Right ventricle myocardium superior (tissue), 1 donor: ENCODE measurements at regions not wholly inside any gene's neighbourhood (a gene's known extent, or its start where the extent isn't known, plus 50 kb on each side); places are given as distances from the start of the nearest gene placed in this dataset.
A peak's percentile ranks its signal among the peaks of the same experiment; 100 is the strongest.

ENCODE experiments used
- ATAC-seq: fragments of 200-7000 bp; cut with Tn5 transposase; one replicate; pipeline ENCODE4 v1.9.1; 2020; ENCODE audit warnings: mild to moderate bottlenecking; ENCODE audit not compliant: poor library complexity
- DNase-seq: peaks from one replicate; pipeline ENCODE4 v3.0.0-alpha.2; 2020
- intact Hi-C: fragments of 100-400 bp; cut with DNase I; formaldehyde crosslinking; loops from one replicate; pipeline ENCODE4 v1.11.2; 2022
- donor health status: DM: no; HTN: yes; CAD: no; lungs with severe emphysema.

GRCh38 chr6:165826487-165827189 is 163.6 kb upstream of the PDE10A start:
- DNase-seq (no peak), ATAC-seq (no peak)
- intact Hi-C loops: no loop called here

GRCh38 chr6:165825256-165825815 is 162.3 kb upstream of the PDE10A start:
- ATAC-seq: no peak
- intact Hi-C loops: no loop called here
- no peak for DNase-seq

GRCh38 chr6:165823609-165824326 is 160.7 kb upstream of the PDE10A start:
- no peak for ATAC-seq
- no peak for DNase-seq
- intact Hi-C loops: no loop called here

- DNase-seq (no peak), ATAC-seq (peak; percentile 82)
- intact Hi-C loops: no loop called here
Measured at GRCh38 chr6:165822501-165822900, 159.5 kb upstream of the PDE10A start.

- intact Hi-C loops: no loop called here
- ATAC-seq (no peak), DNase-seq (no peak)
Measured at GRCh38 chr6:165821754-165822153, 158.7 kb upstream of the PDE10A start.

- DNase-seq (no peak), ATAC-seq (no peak)
- intact Hi-C loops: no loop called here
Measured at GRCh38 chr6:165820934-165821333, 157.9 kb upstream of the PDE10A start.

- no peak for ATAC-seq
- intact Hi-C loops: no loop called here
- DNase-seq: no peak
Measured at GRCh38 chr6:165820407-165820806, 157.4 kb upstream of the PDE10A start.

GRCh38 chr6:165819394-165819793 is 156.4 kb upstream of the PDE10A start:
- intact Hi-C loops: no loop called here
- DNase-seq (no peak), ATAC-seq (peak; percentile 51)

- DNase-seq (no peak), ATAC-seq (no peak)
- intact Hi-C loops: no loop called here
Measured at GRCh38 chr6:165818200-165818599, 155.2 kb upstream of the PDE10A start.

GRCh38 chr6:165817771-165818170 is 154.7 kb upstream of the PDE10A start:
- intact Hi-C loops: no loop called here
- DNase-seq (no peak), ATAC-seq (no peak)

- intact Hi-C loops: no loop called here
- DNase-seq: no peak
- no peak for ATAC-seq
Measured at GRCh38 chr6:165817148-165817547, 154.1 kb upstream of the PDE10A start.

GRCh38 chr6:165814679-165815078 is 151.6 kb upstream of the PDE10A start:
- DNase-seq (no peak), ATAC-seq (peak; percentile 19)
- intact Hi-C loops: no loop called here

GRCh38 chr6:165811512-165811911 is 148.5 kb upstream of the PDE10A start:
- intact Hi-C loops: no loop called here
- DNase-seq: no peak

GRCh38 chr6:165808021-165808420 is 145.0 kb upstream of the PDE10A start:
- ATAC-seq (peak; percentile 13), DNase-seq (no peak)
- intact Hi-C loops: no loop called here

More at GRCh38 chr6:165811512-165811911, 148.5 kb upstream of the PDE10A start:
- ATAC-seq: no peak

GRCh38 chr6:165807249-165807960 is 144.4 kb upstream of the PDE10A start:
- intact Hi-C loops: no loop called here
- DNase-seq (no peak), ATAC-seq (peak; percentile 67)

GRCh38 chr6:165806126-165806810 is 143.2 kb upstream of the PDE10A start:
- ATAC-seq: no peak
- no peak for DNase-seq
- intact Hi-C loops: no loop called here

GRCh38 chr6:165805636-165806035 is 142.6 kb upstream of the PDE10A start:
- ATAC-seq: no peak

GRCh38 chr6:165805067-165805555 is 142.1 kb upstream of the PDE10A start:
- intact Hi-C loops: no loop called here
- no peak for DNase-seq
- no peak for ATAC-seq

More at GRCh38 chr6:165805636-165806035, 142.6 kb upstream of the PDE10A start:
- intact Hi-C loops: no loop called here
- no peak for DNase-seq
